Fibroblast of lung (primary cell): ENCODE measurements at regions not wholly inside any gene's neighbourhood (a gene's known extent, or its start where the extent isn't known, plus 50 kb on each side); places are given as distances from the start of the nearest gene placed in this dataset.

ENCODE experiments used
- DNase-seq, 2 donors: peaks; one replicate each; pipeline versions ENCODE4 v3.0.0 to v3.0.0-alpha.2; 2010; ENCODE audit warnings: low read depth in 2 of 2
- H2AFZ ChIP-seq: 2 replicates; pipeline ENCODE4 v1.5.1; 2012; ENCODE audit warnings: low read length, control low read depth, inconsistent platforms
- H3K27ac ChIP-seq: 2 replicates; pipeline ENCODE4 v1.5.1; 2011; ENCODE audit warnings: low read length, control low read depth; ENCODE audit not compliant: insufficient read depth
- H3K27me3 ChIP-seq: 2 replicates; pipeline ENCODE4 v1.5.1; 2011; ENCODE audit warnings: mild to moderate bottlenecking, low read length; ENCODE audit not compliant: control insufficient read depth, insufficient read depth
- H3K36me3 ChIP-seq: 2 replicates; pipeline ENCODE4 v1.5.1; 2011; ENCODE audit warnings: low read length; ENCODE audit not compliant: control insufficient read depth, insufficient read depth
- H3K4me1 ChIP-seq: 2 replicates; pipeline ENCODE4 v1.5.1; 2011; ENCODE audit warnings: low read length; ENCODE audit not compliant: control insufficient read depth, insufficient read depth; ENCODE audit errors: extremely low read depth
- H3K4me2 ChIP-seq: 2 replicates; pipeline ENCODE4 v1.5.1; 2011; ENCODE audit warnings: low read length, control low read depth; ENCODE audit not compliant: insufficient read depth; ENCODE audit errors: extremely low read depth
- H3K4me3 ChIP-seq, 4 experiments: fragments of 200-600 bp in 1 of 4; sonication (generic) in 1 of 4; replicated peaks in 1 of 4; 2 replicates each; pipeline ENCODE4 v1.5.1; 2011 to 2016; ENCODE audit warnings: low read length in 4 of 4, low read depth in 3 of 4, mild to moderate bottlenecking in 3 of 4, control low read depth in 2 of 4, inconsistent platforms in 1 of 4, mixed read lengths in 1 of 4; ENCODE audit not compliant: insufficient read depth in 1 of 4; ENCODE audit errors: control extremely low read depth in 1 of 4
- H3K79me2 ChIP-seq: 2 replicates; pipeline ENCODE4 v1.5.1; 2012; ENCODE audit warnings: mild to moderate bottlenecking, low read length, inconsistent platforms; ENCODE audit not compliant: control insufficient read depth, insufficient read depth
- H3K9ac ChIP-seq: 2 replicates; pipeline ENCODE4 v1.5.1; 2011; ENCODE audit warnings: mild to moderate bottlenecking, low read length, control low read depth; ENCODE audit not compliant: insufficient read depth
- H3K9me3 ChIP-seq: 2 replicates; pipeline ENCODE4 v1.5.1; 2012; ENCODE audit warnings: low read depth, low read length; ENCODE audit not compliant: control insufficient read depth, insufficient read depth
- H4K20me1 ChIP-seq: 2 replicates; pipeline ENCODE4 v1.5.1; 2011; ENCODE audit warnings: low read length; ENCODE audit not compliant: control insufficient read depth, insufficient read depth; ENCODE audit errors: extremely low read depth
- CTCF ChIP-seq, 2 donors: IDR thresholded peaks in 1 of 2; conservative IDR thresholded peaks in 1 of 2; 1 replicate in 1 of 2; 2 replicates in 1 of 2; pipeline ENCODE4 v1.5.1; 2011 to 2012; ENCODE audit warnings: low read length in 2 of 2, control low read depth in 1 of 2, inconsistent platforms in 1 of 2, low read depth in 1 of 2, mild to moderate bottlenecking in 1 of 2
- EZH2 ChIP-seq: IDR thresholded peaks from 2 replicates; pipeline ENCODE4 v1.5.1; 2012; ENCODE audit warnings: low read length, control low read depth, mild to moderate bottlenecking; ENCODE audit errors: missing control alignments

GRCh38 chr3:33937628-33938027 lies 139.2 kb downstream of the PDCD6IP start:
- H2AFZ ChIP-seq = no peak overlapping the region
- TF ChIP-seq CTCF (conservative IDR thresholded peaks at IDR 0.05 in 1 of 2, IDR thresholded peaks at IDR 0.05 in 1 of 2; ENCODE audit: low read depth in 1 of 2, low read length in 2 of 2) = no peak
- TF ChIP-seq EZH2 = no peak

GRCh38 chr3:33940149-33940548 lies 141.7 kb downstream of the PDCD6IP start:
- Histone ChIP-seq H3K27me3 (no peaks in the 10 kb centered on the region), H3K79me2 (no peaks in the 10 kb centered on the region)
- TF ChIP-seq EZH2 (no peak), CTCF (conservative IDR thresholded peaks at IDR 0.05 in 1 of 2, IDR thresholded peaks at IDR 0.05 in 1 of 2; ENCODE audit: low read depth in 1 of 2, low read length in 2 of 2) (no peak)

More at GRCh38 chr3:33937628-33938027, 139.2 kb downstream of the PDCD6IP start:
- Histone ChIP-seq H3K9me3 (no peaks in the 10 kb centered on the region), H3K4me3 (no peak overlapping the region), H3K36me3 (no peaks in the 10 kb centered on the region), H3K4me1 (no peaks in the 10 kb centered on the region), H3K27ac (no peak overlapping the region), H3K79me2 (no peaks in the 10 kb centered on the region), H3K4me2 (no peak overlapping the region), H3K9ac (no peak overlapping the region), H3K27me3 (no peaks in the 10 kb centered on the region), H4K20me1 (no peaks in the 10 kb centered on the region)
- no peak for DNase-seq

GRCh38 chr3:33940736-33941135 lies 142.3 kb downstream of the PDCD6IP start:
- Histone ChIP-seq H3K27ac (no peak overlapping the region), H3K79me2 (no peaks in the 10 kb centered on the region), H3K4me3 (no peak overlapping the region), H3K4me1 (no peaks in the 10 kb centered on the region), H3K27me3 (no peaks in the 10 kb centered on the region), H3K9me3 (no peaks in the 10 kb centered on the region), H3K9ac (no peak overlapping the region), H2AFZ (no peak overlapping the region), H4K20me1 (no peaks in the 10 kb centered on the region), H3K36me3 (no peaks in the 10 kb centered on the region), H3K4me2 (no peak overlapping the region)
- TF ChIP-seq EZH2 (no peak), CTCF (conservative IDR thresholded peaks at IDR 0.05 in 1 of 2, IDR thresholded peaks at IDR 0.05 in 1 of 2; ENCODE audit: low read depth in 1 of 2, low read length in 2 of 2) (no peak)
- no peak for DNase-seq

More at GRCh38 chr3:33940149-33940548, 141.7 kb downstream of the PDCD6IP start:
- no peaks in the 10 kb centered on the region for H4K20me1 ChIP-seq
- no peak overlapping the region for H3K4me3 ChIP-seq
- no peaks in the 10 kb centered on the region for H3K9me3 ChIP-seq
- H3K4me2 ChIP-seq = no peak overlapping the region
- no peaks in the 10 kb centered on the region for H3K36me3 ChIP-seq
- no peak overlapping the region for H2AFZ ChIP-seq
- DNase-seq = peak; percentile 30 to 31
- H3K4me1 ChIP-seq = no peaks in the 10 kb centered on the region
- H3K9ac ChIP-seq = no peak overlapping the region
- no peak overlapping the region for H3K27ac ChIP-seq
